Adrenal gland (tissue), 9 donors: ENCODE measurements at regions not wholly inside any gene's neighbourhood (a gene's known extent, or its start where the extent isn't known, plus 50 kb on each side); places are given as distances from the start of the nearest gene placed in this dataset.

Source experiments
- DNase-seq, 7 donors: peaks; one replicate each; pipeline ENCODE4 v3.0.0-alpha.2; 2019 to 2020
- H3K27ac ChIP-seq, 5 donors: fragments of 200-600 bp; sonication (generic) in 4 of 5; 1 replicate in 3 of 5; 2 replicates in 2 of 5; pipeline versions ENCODE4 v1.5.1 to v1.8.0; 2016 to 2020; ENCODE audit warnings: mild to moderate bottlenecking in 1 of 5
- H3K27me3 ChIP-seq: fragments of 200-600 bp; 2 replicates; pipeline ENCODE4 v1.8.0; 2021
- H3K36me3 ChIP-seq, 2 donors: fragments of 200-600 bp; replicated peaks in 1 of 2; 1 replicate in 1 of 2; 2 replicates in 1 of 2; pipeline versions ENCODE4 v1.5.1 to v1.8.0; 2018 to 2022
- H3K4me1 ChIP-seq, 2 donors: fragments of 200-600 bp; replicated peaks in 1 of 2; 1 replicate in 1 of 2; 2 replicates in 1 of 2; pipeline versions ENCODE4 v1.5.1 to v1.8.0; 2018 to 2021
- H3K4me3 ChIP-seq, 4 donors: fragments of 200-600 bp; sonication (generic) in 3 of 4; one replicate each; pipeline ENCODE4 v1.5.1; 2016 to 2018
- H3K9me3 ChIP-seq, 3 donors: fragments of 200-600 bp; sonication (generic) in 1 of 3; replicated peaks in 1 of 3; 1 replicate in 2 of 3; 2 replicates in 1 of 3; pipeline versions ENCODE4 v1.5.1 to v1.8.0; 2016 to 2021
- POLR2A ChIP-seq, 2 donors: fragments of 450-650 bp; IDR thresholded peaks; one replicate each; pipeline ENCODE4 v1.6.1; 2017; ENCODE audit warnings: antibody characterized with exemption in 2 of 2, mild to moderate bottlenecking in 2 of 2, moderate library complexity in 1 of 2
- WGBS, 4 donors: extraction: QIAGEN DNeasy Blood & Tissue Kit in 2 of 4; methylation state at CpG; one replicate each; pipeline versions ENCODE4 v1.1.5 to v1.1.7; 2013 to 2017; 5-methylcytosine and 5-hydroxymethylcytosine counted together
- intact Hi-C, 2 donors: fragments of 100-400 bp; cut with DNase I; formaldehyde crosslinking; loops; one replicate each; pipeline versions ENCODE4 v1.14.1 to v1.15.0; 2022 to 2023
- TF ChIP-seq, protein P1 (sequence below), 6 experiments: fragments of 450-650 bp in 4 of 6; fragments of 200-600 bp in 2 of 6; sonication (generic) in 1 of 6; IDR thresholded peaks; 1 replicate in 5 of 6; 2 replicates in 1 of 6; pipeline versions ENCODE4 v1.5.1 to v1.8.0; 2016 to 2021; ENCODE audit warnings: antibody characterized with exemption in 6 of 6, mild to moderate bottlenecking in 2 of 6, moderate library complexity in 1 of 6
- donor health status: healthy with polysubstance abuse.
- donor health status: Bipolar disorder and iron deficiency.
- donor health status: DM: yes; HTN: yes; CAD: no.
- donor health status: DM: no; HTN: no; CAD: no.
- donor health status: DM: no; HTN: no; CAD: no.

GRCh38 chr10:3691482-3691881 is 93.5 kb downstream of the KLF6 start:
- Histone ChIP-seq H3K36me3 (no peaks in the 10 kb centered on the region), H3K27ac (no peak overlapping the region), H3K9me3 (no peaks in the 10 kb centered on the region), H3K4me3 (no peak overlapping the region), H3K27me3 (no peaks in the 10 kb centered on the region), H3K4me1 (peaks cover 0 to 12% of the 10 kb centered on the region in 2 donors)
- TF ChIP-seq, protein P1, sequence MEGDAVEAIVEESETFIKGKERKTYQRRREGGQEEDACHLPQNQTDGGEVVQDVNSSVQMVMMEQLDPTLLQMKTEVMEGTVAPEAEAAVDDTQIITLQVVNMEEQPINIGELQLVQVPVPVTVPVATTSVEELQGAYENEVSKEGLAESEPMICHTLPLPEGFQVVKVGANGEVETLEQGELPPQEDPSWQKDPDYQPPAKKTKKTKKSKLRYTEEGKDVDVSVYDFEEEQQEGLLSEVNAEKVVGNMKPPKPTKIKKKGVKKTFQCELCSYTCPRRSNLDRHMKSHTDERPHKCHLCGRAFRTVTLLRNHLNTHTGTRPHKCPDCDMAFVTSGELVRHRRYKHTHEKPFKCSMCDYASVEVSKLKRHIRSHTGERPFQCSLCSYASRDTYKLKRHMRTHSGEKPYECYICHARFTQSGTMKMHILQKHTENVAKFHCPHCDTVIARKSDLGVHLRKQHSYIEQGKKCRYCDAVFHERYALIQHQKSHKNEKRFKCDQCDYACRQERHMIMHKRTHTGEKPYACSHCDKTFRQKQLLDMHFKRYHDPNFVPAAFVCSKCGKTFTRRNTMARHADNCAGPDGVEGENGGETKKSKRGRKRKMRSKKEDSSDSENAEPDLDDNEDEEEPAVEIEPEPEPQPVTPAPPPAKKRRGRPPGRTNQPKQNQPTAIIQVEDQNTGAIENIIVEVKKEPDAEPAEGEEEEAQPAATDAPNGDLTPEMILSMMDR (IDR thresholded peaks at IDR 0.05) = no peak
- no peak for TF ChIP-seq POLR2A (IDR thresholded peaks at IDR 0.05)
- DNase-seq = no peak
- intact Hi-C loops = no loop called here
- WGBS, 4 donors = 87 to 96% (median 93%) methylated on average over 8 of the region's 8 CpGs

GRCh38 chr10:3689871-3690510 is 95.0 kb downstream of the KLF6 start:
- Histone ChIP-seq H3K27ac (no peak overlapping the region), H3K4me3 (no peak overlapping the region), H3K9me3 (no peaks in the 10 kb centered on the region), H3K4me1 (peaks cover 0 to 12% of the 10 kb centered on the region in 2 donors), H3K36me3 (no peaks in the 10 kb centered on the region), H3K27me3 (no peaks in the 10 kb centered on the region)
- intact Hi-C loops = no loop called here
- 88 to 93% (median 91%) methylated on average over 5 of the region's 5 CpGs for WGBS, 4 donors
- no peak for DNase-seq
- TF ChIP-seq, protein P1 (IDR thresholded peaks at IDR 0.05) = no peak
- TF ChIP-seq POLR2A (IDR thresholded peaks at IDR 0.05) = no peak

GRCh38 chr10:3687510-3688081 is 97.4 kb downstream of the KLF6 start:
- intact Hi-C loops = no loop called here
- TF ChIP-seq, protein P1 (IDR thresholded peaks at IDR 0.05) = no peak
- TF ChIP-seq POLR2A (IDR thresholded peaks at IDR 0.05) = no peak
- Histone ChIP-seq H3K9me3 (no peaks in the 10 kb centered on the region), H3K4me3 (no peak overlapping the region), H3K27ac (no peak overlapping the region), H3K4me1 (peaks cover 0 to 7% of the 10 kb centered on the region in 2 donors), H3K27me3 (no peaks in the 10 kb centered on the region), H3K36me3 (no peaks in the 10 kb centered on the region)
- WGBS, 4 donors = 82 to 91% (median 87%) methylated on average over 5 of the region's 5 CpGs
- DNase-seq = no peak

GRCh38 chr10:3685384-3685783 is 99.6 kb downstream of the KLF6 start:
- intact Hi-C loops = no loop called here
- DNase-seq = no peak
- H3K9me3 ChIP-seq = no peaks in the 10 kb centered on the region
- WGBS, 4 donors = 66 to 89% (median 78%) methylated on average over 3 of the region's 3 CpGs
- no peak overlapping the region for H3K27ac ChIP-seq
- no peak overlapping the region for H3K4me3 ChIP-seq
- no peaks in the 10 kb centered on the region for H3K36me3 ChIP-seq
- no peaks in the 10 kb centered on the region for H3K4me1 ChIP-seq
- H3K27me3 ChIP-seq = no peaks in the 10 kb centered on the region
- TF ChIP-seq, protein P1 (IDR thresholded peaks at IDR 0.05) = no peak
- TF ChIP-seq POLR2A (IDR thresholded peaks at IDR 0.05) = no peak
